ENCODE measurements at regions not wholly inside any gene's neighbourhood (a gene's known extent, or its start where the extent isn't known, plus 50 kb on each side); places are given as distances from the start of the nearest gene placed in this dataset.

GRCh38 chr6:118761645-118762044 lies 110.3 kb upstream of the CEP85L start:
- CTCF ChIA-PET = no interaction called here
- no peak overlapping the region for H3K4me3 ChIP-seq (ENCODE audit: low read depth, low read length)
- TF ChIP-seq CTCF (IDR thresholded peaks at IDR 0.05; ENCODE audit: insufficient read depth, low read length, missing control alignments) = no peak
- no peak for DNase-seq (ENCODE audit: low read depth, low spot score)
- POLR2A ChIA-PET = no interaction called here

GRCh38 chr6:118758946-118759345 lies 107.6 kb upstream of the CEP85L start:
- H3K4me3 ChIP-seq (ENCODE audit: low read depth, low read length) = no peak overlapping the region
- POLR2A ChIA-PET = no interaction called here
- no peak for TF ChIP-seq CTCF (IDR thresholded peaks at IDR 0.05; ENCODE audit: insufficient read depth, low read length, missing control alignments)
- CTCF ChIA-PET = no interaction called here
- DNase-seq (ENCODE audit: low read depth, low spot score) = no peak

GRCh38 chr6:118755941-118756646 lies 104.7 kb upstream of the CEP85L start:
- no peak for TF ChIP-seq CTCF (IDR thresholded peaks at IDR 0.05; ENCODE audit: insufficient read depth, low read length, missing control alignments)
- CTCF ChIA-PET = interaction anchor here (2.1 kb wide), 1 partner anchor 15 kb away, joined by 4 read pairs; no protein-coding TSS in a partner anchor
- H3K4me3 ChIP-seq (ENCODE audit: low read depth, low read length) = no peak overlapping the region
- no peak for DNase-seq (ENCODE audit: low read depth, low spot score)
- POLR2A ChIA-PET = no interaction called here

GRCh38 chr6:118752803-118753202 lies 101.4 kb upstream of the CEP85L start:
- ChIA-PET CTCF (no interaction called here), POLR2A (no interaction called here)
- TF ChIP-seq CTCF (IDR thresholded peaks at IDR 0.05; ENCODE audit: insufficient read depth, low read length, missing control alignments) = no peak
- H3K4me3 ChIP-seq (ENCODE audit: low read depth, low read length) = no peak overlapping the region
- DNase-seq (ENCODE audit: low read depth, low spot score) = no peak

GRCh38 chr6:118751072-118751471 lies 99.7 kb upstream of the CEP85L start:
- CTCF ChIA-PET = interaction anchor here (1.4 kb wide), 1 partner anchor 20 kb away, joined by 3 read pairs; no protein-coding TSS in a partner anchor
- TF ChIP-seq CTCF (IDR thresholded peaks at IDR 0.05; ENCODE audit: insufficient read depth, low read length, missing control alignments) = no peak
- POLR2A ChIA-PET = no interaction called here
- no peak for DNase-seq (ENCODE audit: low read depth, low spot score)
- H3K4me3 ChIP-seq (ENCODE audit: low read depth, low read length) = no peak overlapping the region

GRCh38 chr6:118750143-118750542 lies 98.8 kb upstream of the CEP85L start:
- no peak overlapping the region for H3K4me3 ChIP-seq (ENCODE audit: low read depth, low read length)
- ChIA-PET CTCF (interaction anchor here (1.1 kb wide), 1 partner anchor 13 kb away, joined by 3 read pairs; no protein-coding TSS in a partner anchor), POLR2A (no interaction called here)
- no peak for DNase-seq (ENCODE audit: low read depth, low spot score)
- no peak for TF ChIP-seq CTCF (IDR thresholded peaks at IDR 0.05; ENCODE audit: insufficient read depth, low read length, missing control alignments)
